ENCODE measurements at regions not wholly inside any gene's neighbourhood (a gene's known extent, or its start where the extent isn't known, plus 50 kb on each side); places are given as distances from the start of the nearest gene placed in this dataset.

DNA sequence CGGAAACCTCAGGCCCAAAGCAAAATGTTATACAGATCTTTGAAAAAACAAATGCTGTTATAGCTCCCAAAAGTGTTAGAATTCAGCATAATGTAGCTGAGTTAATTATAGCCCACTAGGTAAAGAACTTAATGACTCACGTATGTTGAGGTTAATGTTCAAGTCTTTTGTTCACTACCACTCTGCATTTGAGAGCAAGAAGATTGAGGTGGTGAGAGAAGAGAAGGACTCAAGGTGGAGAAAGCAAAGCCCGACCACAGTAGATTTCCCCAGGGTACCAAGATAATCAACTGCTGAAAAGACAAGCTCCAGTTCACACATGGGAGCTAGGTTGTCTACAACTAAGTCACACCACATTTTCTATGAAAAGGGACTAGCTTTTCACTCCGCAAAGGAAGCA is 480.2 kb downstream of the DTHD1 start:
- TF ChIP-seq POLR2AphosphoS5 (IDR thresholded peaks at IDR 0.05; ENCODE audit: insufficient read depth, low read depth, low read length) (no peak), POLR2A (IDR thresholded peaks at IDR 0.05; ENCODE audit: low read depth, low read length) (no peak), CTCF (IDR thresholded peaks at IDR 0.05; ENCODE audit: extremely low read depth in 1 of 2, insufficient read depth in 1 of 2, low read depth in 1 of 2, low read length in 2 of 2) (no peak)
- TF ChIP-seq, protein P1, sequence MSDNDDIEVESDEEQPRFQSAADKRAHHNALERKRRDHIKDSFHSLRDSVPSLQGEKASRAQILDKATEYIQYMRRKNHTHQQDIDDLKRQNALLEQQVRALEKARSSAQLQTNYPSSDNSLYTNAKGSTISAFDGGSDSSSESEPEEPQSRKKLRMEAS (IDR thresholded peaks at IDR 0.05; ENCODE audit: insufficient read depth, insufficient read length) = no peak
